Gastroesophageal sphincter (tissue), 3 donors: ENCODE measurements at regions not wholly inside any gene's neighbourhood (a gene's known extent, or its start where the extent isn't known, plus 50 kb on each side); places are given as distances from the start of the nearest gene placed in this dataset.

Experiments
- CTCF ChIP-seq, 4 experiments: fragments of 200-600 bp in 2 of 4; fragments of 450-650 bp in 2 of 4; sonication (generic) in 1 of 4; IDR thresholded peaks; one replicate each; pipeline ENCODE4 v1.5.1; 2017 to 2019; ENCODE audit warnings: antibody characterized with exemption in 4 of 4, mild to moderate bottlenecking in 2 of 4, moderate library complexity in 2 of 4
- POLR2A ChIP-seq, 2 donors: fragments of 450-650 bp; IDR thresholded peaks; one replicate each; pipeline ENCODE4 v1.6.1; 2017; ENCODE audit warnings: antibody characterized with exemption in 2 of 2, mild to moderate bottlenecking in 2 of 2, moderate library complexity in 1 of 2
- POLR2AphosphoS5 ChIP-seq: sonication (generic); formaldehyde crosslinking; IDR thresholded peaks from one replicate; pipeline ENCODE4 v1.6.1; 2017; ENCODE audit warnings: antibody characterized with exemption

DNA sequence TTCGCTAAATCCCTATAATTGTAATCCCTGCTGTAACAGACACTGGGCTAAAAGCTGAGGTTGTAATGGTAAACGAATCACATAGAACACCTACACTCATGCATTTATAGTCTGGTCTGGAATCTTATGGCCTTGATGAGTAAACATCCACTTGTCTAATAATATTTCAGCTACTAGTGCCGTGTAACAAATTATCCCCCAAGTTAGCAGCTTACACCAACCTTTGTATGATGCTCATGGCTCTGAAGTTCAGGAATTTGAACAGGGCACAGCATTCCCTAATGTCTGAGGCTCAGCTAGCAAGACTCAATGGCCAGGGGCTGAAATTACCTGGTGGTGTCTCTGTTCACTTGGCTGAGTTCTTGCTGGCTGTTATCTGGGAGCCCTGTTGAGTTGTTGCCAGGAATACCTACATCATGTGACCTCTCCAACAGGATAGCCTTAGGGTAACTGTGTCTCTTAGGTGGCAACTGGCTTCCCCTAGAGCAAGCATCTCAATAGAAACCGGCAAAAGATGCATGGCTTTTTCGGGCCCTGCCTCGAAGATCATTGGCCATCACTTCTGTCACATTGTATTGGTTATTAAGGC is 100.9 kb upstream of the TMEM170B start:
- TF ChIP-seq CTCF (IDR thresholded peaks at IDR 0.05) (no peak), POLR2AphosphoS5 (no peak), POLR2A (IDR thresholded peaks at IDR 0.05) (no peak)
